ENCODE measurements at regions not wholly inside any gene's neighbourhood (a gene's known extent, or its start where the extent isn't known, plus 50 kb on each side); places are given as distances from the start of the nearest gene placed in this dataset.

DNA sequence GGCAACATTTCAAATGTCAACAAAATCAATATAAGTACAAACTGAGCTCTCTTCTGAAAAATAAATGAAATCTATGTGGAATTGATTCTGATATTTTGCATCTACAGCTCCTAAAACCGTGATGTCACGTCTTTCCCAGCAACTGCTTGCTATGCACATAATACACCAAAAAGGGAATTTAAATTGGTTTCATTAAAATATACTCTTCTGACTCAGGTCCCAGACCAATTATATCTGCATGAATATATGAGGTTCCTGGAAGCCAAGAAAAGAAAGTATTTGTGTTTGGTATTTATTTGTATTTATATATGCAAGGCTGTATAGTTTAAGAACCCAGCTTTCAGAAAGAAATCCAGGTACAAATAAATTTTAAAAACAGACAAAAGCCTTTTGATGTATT is 1282.5 kb downstream of the SUCLG1 start:
- H3K36me3 Mint-ChIP-seq: no peaks in the 10 kb centered on the region
- no peak for DNase-seq
- Histone ChIP-seq H3K4me3 (ENCODE audit: control insufficient read depth in 1 of 2, extremely low read depth in 1 of 2, low read length in 1 of 2) (no peak overlapping the region), H3K36me3 (ENCODE audit: control insufficient read depth in 2 of 2, extremely low read depth in 1 of 2, insufficient read depth in 1 of 2, low read length in 1 of 2) (no peaks in the 10 kb centered on the region), H3K9me3 (no peaks in the 10 kb centered on the region), H3K27me3 (replicated peaks in 1 of 2; ENCODE audit: control insufficient read depth in 2 of 2, extremely low read depth in 1 of 2, insufficient read depth in 2 of 2, low read length in 1 of 2) (no peaks in the 10 kb centered on the region), H3K27ac (ENCODE audit: low read length) (no peak overlapping the region), H3K4me1 (ENCODE audit: control insufficient read depth in 1 of 2, extremely low read depth in 1 of 2, insufficient read depth in 2 of 2, low read length in 2 of 2) (no peaks in the 10 kb centered on the region)
- no peaks in the 10 kb centered on the region for H3K27me3 Mint-ChIP-seq
- H3K4me1 Mint-ChIP-seq: no peaks in the 10 kb centered on the region
- no peak for ATAC-seq (replicated peaks in 1 of 4)
- H3K4me3 Mint-ChIP-seq: no peak overlapping the region
- H3K9me3 Mint-ChIP-seq: peaks cover 0 to 3% (median 2%) of the 10 kb centered on the region in 3 donors
- H3K27ac Mint-ChIP-seq: no peak overlapping the region
- whole genome bisulfite sequencing (ENCODE audit: insufficient coverage): no CpG with 5 or more reads among the region's 2 CpGs
- ChIA-PET CTCF (interaction anchor here in 1 of 2 donors (0.6 kb wide), 1 partner anchor 11 kb away, joined by 3 read pairs; no protein-coding TSS in a partner anchor), POLR2A (no interaction called here)

DNA sequence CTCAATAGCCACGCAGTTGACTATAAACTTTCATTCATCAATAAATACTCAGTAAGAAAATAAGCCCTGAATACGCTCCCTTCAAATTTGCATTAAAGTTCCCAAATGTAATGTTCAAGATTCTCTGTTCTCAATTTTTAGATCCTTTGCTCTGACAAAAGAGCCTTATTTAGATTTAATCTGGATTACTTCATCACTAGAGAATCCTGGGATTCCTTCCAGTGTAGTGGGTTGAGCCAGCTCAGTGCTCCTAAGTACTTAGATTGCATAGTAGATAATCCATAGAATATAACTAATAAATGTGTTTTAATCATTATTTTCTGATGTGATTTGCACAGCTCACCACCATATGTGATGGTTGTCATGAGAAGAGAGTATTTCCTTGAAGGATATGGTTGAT is 1286.2 kb downstream of the SUCLG1 start:
- H3K4me1 ChIP-seq (ENCODE audit: control insufficient read depth in 1 of 2, extremely low read depth in 1 of 2, insufficient read depth in 2 of 2, low read length in 2 of 2): no peaks in the 10 kb centered on the region
- H3K27me3 Mint-ChIP-seq: no peaks in the 10 kb centered on the region
- no peaks in the 10 kb centered on the region for H3K36me3 Mint-ChIP-seq
- no CpG with 5 or more reads among the region's 2 CpGs for WGBS (ENCODE audit: insufficient coverage)
- no peak overlapping the region for H3K4me3 Mint-ChIP-seq
- no peaks in the 10 kb centered on the region for H3K36me3 ChIP-seq (ENCODE audit: control insufficient read depth in 2 of 2, extremely low read depth in 1 of 2, insufficient read depth in 1 of 2, low read length in 1 of 2)
- H3K27me3 ChIP-seq (replicated peaks in 1 of 2; ENCODE audit: control insufficient read depth in 2 of 2, extremely low read depth in 1 of 2, insufficient read depth in 2 of 2, low read length in 1 of 2): no peaks in the 10 kb centered on the region
- H3K9me3 Mint-ChIP-seq: peaks cover 0 to 4% (median 2%) of the 10 kb centered on the region in 3 donors
- no peaks in the 10 kb centered on the region for H3K4me1 Mint-ChIP-seq
- H3K4me3 ChIP-seq (ENCODE audit: control insufficient read depth in 1 of 2, extremely low read depth in 1 of 2, low read length in 1 of 2): no peak overlapping the region
- ChIA-PET POLR2A (no interaction called here), CTCF (no interaction called here)
- no peaks in the 10 kb centered on the region for H3K9me3 ChIP-seq
- ATAC-seq (replicated peaks in 1 of 4) (no peak), DNase-seq (no peak)
- H3K27ac Mint-ChIP-seq: no peak overlapping the region
- no peak overlapping the region for H3K27ac ChIP-seq (ENCODE audit: low read length)

DNA sequence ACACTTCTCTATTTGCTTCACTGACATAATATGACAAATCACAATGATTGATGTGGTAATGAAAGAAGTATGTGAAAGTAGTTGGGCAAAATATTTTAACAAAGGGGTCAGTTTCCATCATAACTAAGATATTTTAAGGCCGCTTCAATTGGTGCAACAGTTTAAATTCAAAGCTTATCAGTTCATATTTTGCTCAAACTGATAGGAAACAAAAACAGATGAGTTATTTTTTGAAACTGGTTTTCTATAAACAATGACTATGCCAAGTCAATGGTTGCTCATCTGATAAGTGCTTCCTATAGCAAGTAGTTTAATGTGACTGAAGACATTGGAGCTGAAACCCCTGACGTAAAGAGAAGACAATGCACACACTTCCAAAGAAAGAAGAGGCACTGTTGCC is 1290.7 kb downstream of the SUCLG1 start:
- H3K9me3 Mint-ChIP-seq: peaks cover 0 to 9% (median 4%) of the 10 kb centered on the region in 3 donors
- Histone ChIP-seq H3K27me3 (replicated peaks in 1 of 2; ENCODE audit: control insufficient read depth in 2 of 2, extremely low read depth in 1 of 2, insufficient read depth in 2 of 2, low read length in 1 of 2) (no peaks in the 10 kb centered on the region), H3K9me3 (no peaks in the 10 kb centered on the region), H3K36me3 (ENCODE audit: control insufficient read depth in 2 of 2, extremely low read depth in 1 of 2, insufficient read depth in 1 of 2, low read length in 1 of 2) (no peaks in the 10 kb centered on the region), H3K27ac (ENCODE audit: low read length) (no peak overlapping the region), H3K4me1 (ENCODE audit: control insufficient read depth in 1 of 2, extremely low read depth in 1 of 2, insufficient read depth in 2 of 2, low read length in 2 of 2) (no peaks in the 10 kb centered on the region), H3K4me3 (ENCODE audit: control insufficient read depth in 1 of 2, extremely low read depth in 1 of 2, low read length in 1 of 2) (no peak overlapping the region)
- no peaks in the 10 kb centered on the region for H3K4me1 Mint-ChIP-seq
- no CpG with 5 or more reads among the region's 2 CpGs for WGBS (ENCODE audit: insufficient coverage)
- ChIA-PET CTCF (no interaction called here), POLR2A (no interaction called here)
- no peak overlapping the region for H3K27ac Mint-ChIP-seq
- H3K36me3 Mint-ChIP-seq: no peaks in the 10 kb centered on the region
- no peaks in the 10 kb centered on the region for H3K27me3 Mint-ChIP-seq
- ATAC-seq (replicated peaks in 1 of 4): no peak
- H3K4me3 Mint-ChIP-seq: no peak overlapping the region
- DNase-seq: no peak

DNA sequence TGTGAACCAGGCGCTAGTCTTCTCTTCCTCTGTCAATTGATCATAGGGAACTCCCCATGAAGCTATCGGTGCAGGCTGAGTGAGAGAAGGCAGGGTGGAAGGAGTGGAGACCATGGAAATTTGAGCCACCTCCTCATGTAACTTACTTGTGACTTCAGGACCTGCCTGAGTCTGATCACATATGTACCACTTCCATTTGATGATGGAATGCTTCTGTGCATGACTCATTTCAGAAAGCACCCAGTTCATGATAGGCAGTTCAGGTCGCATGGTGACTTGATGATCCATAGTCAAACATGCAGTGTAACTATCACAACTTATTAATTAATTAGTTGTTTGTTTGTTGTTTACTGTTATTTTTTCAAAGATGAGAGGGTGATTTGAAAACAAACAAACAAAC is 1296.7 kb downstream of the SUCLG1 start:
- WGBS (ENCODE audit: insufficient coverage): no CpG with 5 or more reads among the region's 3 CpGs
- no peaks in the 10 kb centered on the region for H3K36me3 ChIP-seq (ENCODE audit: control insufficient read depth in 2 of 2, extremely low read depth in 1 of 2, insufficient read depth in 1 of 2, low read length in 1 of 2)
- ChIA-PET POLR2A (no interaction called here), CTCF (no interaction called here)
- Mint-ChIP-seq H3K27ac (no peak overlapping the region), H3K4me1 (no peaks in the 10 kb centered on the region), H3K27me3 (no peaks in the 10 kb centered on the region), H3K4me3 (no peak overlapping the region), H3K9me3 (peaks cover 6 to 17% (median 16%) of the 10 kb centered on the region in 3 donors), H3K36me3 (no peaks in the 10 kb centered on the region)
- H3K27me3 ChIP-seq (replicated peaks in 1 of 2; ENCODE audit: control insufficient read depth in 2 of 2, extremely low read depth in 1 of 2, insufficient read depth in 2 of 2, low read length in 1 of 2): no peaks in the 10 kb centered on the region
- no peak for ATAC-seq (replicated peaks in 1 of 4)
- no peaks in the 10 kb centered on the region for H3K9me3 ChIP-seq
- H3K27ac ChIP-seq (ENCODE audit: low read length): no peak overlapping the region
- no peak for DNase-seq
- no peaks in the 10 kb centered on the region for H3K4me1 ChIP-seq (ENCODE audit: control insufficient read depth in 1 of 2, extremely low read depth in 1 of 2, insufficient read depth in 2 of 2, low read length in 2 of 2)
- no peak overlapping the region for H3K4me3 ChIP-seq (ENCODE audit: control insufficient read depth in 1 of 2, extremely low read depth in 1 of 2, low read length in 1 of 2)

DNA sequence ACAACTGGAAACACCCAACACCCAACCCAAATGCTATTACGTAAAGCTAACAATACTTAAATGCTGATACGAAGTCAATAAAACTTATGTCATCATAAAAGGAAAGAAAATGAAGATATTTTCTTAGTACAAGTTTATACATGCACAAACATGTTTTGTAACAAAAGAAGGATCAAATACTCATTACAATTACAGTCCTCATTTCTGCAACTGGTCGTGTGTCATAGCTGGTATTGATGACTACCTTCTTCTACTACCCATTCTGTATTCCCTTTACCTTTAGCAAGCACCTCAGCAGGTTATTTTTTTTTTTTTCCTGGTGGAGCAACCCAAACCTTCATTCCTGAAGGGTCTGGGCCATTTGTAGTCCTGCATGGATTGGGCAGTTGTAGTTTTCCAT is 1298.5 kb downstream of the SUCLG1 start:
- Mint-ChIP-seq H3K27ac (no peak overlapping the region), H3K4me3 (no peak overlapping the region), H3K4me1 (no peaks in the 10 kb centered on the region), H3K36me3 (no peaks in the 10 kb centered on the region), H3K27me3 (no peaks in the 10 kb centered on the region), H3K9me3 (peaks cover 6 to 26% (median 24%) of the 10 kb centered on the region in 3 donors)
- ChIA-PET CTCF (no interaction called here), POLR2A (interaction anchor here in 1 of 2 donors (0.6 kb wide), 1 partner anchor 154 kb away, joined by 5 read pairs; no protein-coding TSS in a partner anchor)
- H3K4me3 ChIP-seq (ENCODE audit: control insufficient read depth in 1 of 2, extremely low read depth in 1 of 2, low read length in 1 of 2): no peak overlapping the region
- H3K9me3 ChIP-seq: no peaks in the 10 kb centered on the region
- H3K4me1 ChIP-seq (ENCODE audit: control insufficient read depth in 1 of 2, extremely low read depth in 1 of 2, insufficient read depth in 2 of 2, low read length in 2 of 2): no peaks in the 10 kb centered on the region
- no peaks in the 10 kb centered on the region for H3K27me3 ChIP-seq (replicated peaks in 1 of 2; ENCODE audit: control insufficient read depth in 2 of 2, extremely low read depth in 1 of 2, insufficient read depth in 2 of 2, low read length in 1 of 2)
- no peaks in the 10 kb centered on the region for H3K36me3 ChIP-seq (ENCODE audit: control insufficient read depth in 2 of 2, extremely low read depth in 1 of 2, insufficient read depth in 1 of 2, low read length in 1 of 2)
- DNase-seq (no peak), ATAC-seq (replicated peaks in 1 of 4) (no peak)
- no CpG with 5 or more reads among the region's 3 CpGs for WGBS (ENCODE audit: insufficient coverage)
- H3K27ac ChIP-seq (ENCODE audit: low read length): no peak overlapping the region

DNA sequence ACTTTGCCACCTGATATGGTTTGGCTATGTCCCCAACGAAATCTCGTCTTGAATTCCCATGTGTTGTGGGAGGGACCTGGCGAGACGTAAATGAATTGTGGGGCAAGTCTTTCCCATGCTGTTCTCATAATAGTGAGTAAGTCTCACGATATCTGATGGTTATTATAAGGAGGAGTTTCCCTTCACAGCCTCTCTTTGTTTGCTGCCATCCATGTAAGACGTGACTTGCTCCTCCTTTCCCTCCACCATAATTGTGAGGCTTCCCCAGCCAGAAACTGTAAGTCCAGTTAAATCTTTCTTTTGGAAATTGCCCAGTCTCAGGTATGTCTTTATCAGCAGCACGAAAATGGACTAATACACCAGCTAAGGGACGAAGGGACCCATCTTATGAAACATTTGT is 1303.3 kb downstream of the SUCLG1 start:
- H3K27ac ChIP-seq (ENCODE audit: low read length): no peak overlapping the region
- H3K4me3 Mint-ChIP-seq: no peak overlapping the region
- no peaks in the 10 kb centered on the region for H3K36me3 ChIP-seq (ENCODE audit: control insufficient read depth in 2 of 2, extremely low read depth in 1 of 2, insufficient read depth in 1 of 2, low read length in 1 of 2)
- ChIA-PET CTCF (no interaction called here), POLR2A (no interaction called here)
- no peaks in the 10 kb centered on the region for H3K4me1 ChIP-seq (ENCODE audit: control insufficient read depth in 1 of 2, extremely low read depth in 1 of 2, insufficient read depth in 2 of 2, low read length in 2 of 2)
- H3K9me3 Mint-ChIP-seq: peaks cover 12 to 30% (median 17%) of the 10 kb centered on the region in 3 donors
- ATAC-seq (replicated peaks in 1 of 4) (no peak), DNase-seq (no peak)
- no peaks in the 10 kb centered on the region for H3K9me3 ChIP-seq
- WGBS (ENCODE audit: insufficient coverage): 71% methylated on average over 1 of the region's 8 CpGs
- no peaks in the 10 kb centered on the region for H3K27me3 Mint-ChIP-seq
- H3K36me3 Mint-ChIP-seq: no peaks in the 10 kb centered on the region
- H3K27me3 ChIP-seq (replicated peaks in 1 of 2; ENCODE audit: control insufficient read depth in 2 of 2, extremely low read depth in 1 of 2, insufficient read depth in 2 of 2, low read length in 1 of 2): no peaks in the 10 kb centered on the region
- no peaks in the 10 kb centered on the region for H3K4me1 Mint-ChIP-seq
- H3K27ac Mint-ChIP-seq: no peak overlapping the region
- H3K4me3 ChIP-seq (ENCODE audit: control insufficient read depth in 1 of 2, extremely low read depth in 1 of 2, low read length in 1 of 2): no peak overlapping the region

DNA sequence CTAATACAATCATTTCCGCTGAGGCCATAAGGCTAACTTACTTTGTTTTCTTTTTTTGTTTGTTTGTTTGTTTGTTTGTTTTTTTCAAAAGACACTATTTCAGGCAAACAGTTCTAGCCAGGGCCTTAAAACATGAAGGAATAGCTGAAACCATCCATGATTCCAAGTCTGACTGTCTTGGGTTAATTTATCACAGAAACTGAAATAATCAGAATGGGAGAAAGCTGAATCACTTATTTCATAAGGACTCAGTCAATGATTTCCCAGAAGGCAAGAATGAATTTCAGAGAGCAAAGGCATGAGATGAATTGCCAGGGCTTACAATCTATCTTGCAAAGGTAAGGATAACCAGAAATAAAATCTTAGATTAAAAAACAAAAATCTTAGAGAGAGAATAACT is 1315.1 kb downstream of the SUCLG1 start:
- POLR2A ChIA-PET: no interaction called here

More for the DNA sequence above, 1315.1 kb downstream of the SUCLG1 start:
- no peaks in the 10 kb centered on the region for H3K36me3 ChIP-seq (ENCODE audit: control insufficient read depth in 2 of 2, extremely low read depth in 1 of 2, insufficient read depth in 1 of 2, low read length in 1 of 2)
- Mint-ChIP-seq H3K4me3 (no peak overlapping the region), H3K4me1 (no peaks in the 10 kb centered on the region), H3K27ac (no peak overlapping the region), H3K27me3 (no peaks in the 10 kb centered on the region), H3K36me3 (no peaks in the 10 kb centered on the region), H3K9me3 (peaks cover 8 to 23% (median 16%) of the 10 kb centered on the region in 3 donors)
- H3K4me1 ChIP-seq (ENCODE audit: control insufficient read depth in 1 of 2, extremely low read depth in 1 of 2, insufficient read depth in 2 of 2, low read length in 2 of 2): no peaks in the 10 kb centered on the region
- ATAC-seq (replicated peaks in 1 of 4) (no peak), DNase-seq (no peak)
- H3K9me3 ChIP-seq: no peaks in the 10 kb centered on the region
- WGBS (ENCODE audit: insufficient coverage): no CpG with 5 or more reads among the region's 1 CpG
- no peaks in the 10 kb centered on the region for H3K27me3 ChIP-seq (replicated peaks in 1 of 2; ENCODE audit: control insufficient read depth in 2 of 2, extremely low read depth in 1 of 2, insufficient read depth in 2 of 2, low read length in 1 of 2)
- CTCF ChIA-PET: no interaction called here
- no peak overlapping the region for H3K27ac ChIP-seq (ENCODE audit: low read length)
- no peak overlapping the region for H3K4me3 ChIP-seq (ENCODE audit: control insufficient read depth in 1 of 2, extremely low read depth in 1 of 2, low read length in 1 of 2)
